ENCODE measurements at regions not wholly inside any gene's neighbourhood (a gene's known extent, or its start where the extent isn't known, plus 50 kb on each side); places are given as distances from the start of the nearest gene placed in this dataset.
"Not testable (repeated sequence)": the region's sequence is repeated elsewhere in the genome, so short reads cannot be mapped to it uniquely, and the experiment has no call there.

GRCh38 chr13:40345654-40346372 lies 320.6 kb downstream of the FOXO1 start:
- no peak for DNase-seq

- no peak for DNase-seq
Observed at GRCh38 chr13:40346592-40346991, 319.8 kb downstream of the FOXO1 start.

- no peak for DNase-seq
Observed at GRCh38 chr13:40348096-40348679, 318.3 kb downstream of the FOXO1 start.

- DNase-seq, result no peak
Observed at GRCh38 chr13:40350283-40350992, 316.0 kb downstream of the FOXO1 start.

- DNase-seq, result no peak
Observed at GRCh38 chr13:40351537-40352379, 314.7 kb downstream of the FOXO1 start.

GRCh38 chr13:40352380-40352778 lies 314.1 kb downstream of the FOXO1 start:
- no peak for DNase-seq

- DNase-seq, result no peak
Observed at GRCh38 chr13:40352802-40353562, 313.5 kb downstream of the FOXO1 start.

- DNase-seq, result no peak
Observed at GRCh38 chr13:40355126-40355724, 311.2 kb downstream of the FOXO1 start.

- DNase-seq, result no peak
Observed at GRCh38 chr13:40356011-40356410, 310.4 kb downstream of the FOXO1 start.

- DNase-seq, result not testable (repeated sequence)
Observed at GRCh38 chr13:40356458-40356857, 310.0 kb downstream of the FOXO1 start.

- DNase-seq, result no peak
Observed at GRCh38 chr13:40362502-40362901, 303.9 kb downstream of the FOXO1 start.

- DNase-seq, result no peak
Observed at GRCh38 chr13:40363653-40364052, 302.8 kb downstream of the FOXO1 start.

GRCh38 chr13:40366119-40366518 lies 300.3 kb downstream of the FOXO1 start:
- DNase-seq, result no peak

GRCh38 chr13:40368127-40368891 lies 298.1 kb downstream of the FOXO1 start:
- DNase-seq, result no peak

GRCh38 chr13:40370661-40371060 lies 295.8 kb downstream of the FOXO1 start:
- no peak for DNase-seq

GRCh38 chr13:40371531-40372125 lies 294.8 kb downstream of the FOXO1 start:
- DNase-seq, result no peak

GRCh38 chr13:40373608-40374007 lies 292.8 kb downstream of the FOXO1 start:
- not testable (repeated sequence) for DNase-seq

GRCh38 chr13:40375489-40376171 lies 290.8 kb downstream of the FOXO1 start:
- DNase-seq, result no peak

GRCh38 chr13:40376296-40376849 lies 290.1 kb downstream of the FOXO1 start:
- no peak for DNase-seq
